Stomach (tissue), 8 donors: ENCODE measurements at regions not wholly inside any gene's neighbourhood (a gene's known extent, or its start where the extent isn't known, plus 50 kb on each side); places are given as distances from the start of the nearest gene placed in this dataset.

Source experiments
- DNase-seq, 2 donors: peaks; one replicate each; pipeline versions ENCODE4 v3.0.0 to v3.0.0-alpha.2; 2013 to 2019
- H3K27ac ChIP-seq, 5 donors: fragments of 200-600 bp in 4 of 5; sonication (generic) in 4 of 5; one replicate each; pipeline ENCODE4 v1.5.1; 2013 to 2019; ENCODE audit warnings: mild to moderate bottlenecking in 1 of 5, moderate library complexity in 1 of 5
- H3K27me3 ChIP-seq, 3 donors: fragments of 200-600 bp; sonication (generic); one replicate each; pipeline ENCODE4 v1.5.1; 2017 to 2019; ENCODE audit warnings: mixed run types in 1 of 3
- H3K36me3 ChIP-seq, 4 donors: fragments of 200-600 bp; sonication (generic); 1 replicate in 3 of 4; 2 replicates in 1 of 4; pipeline ENCODE4 v1.5.1; 2016 to 2019
- H3K4me1 ChIP-seq, 4 donors: fragments of 200-600 bp; sonication (generic); one replicate each; pipeline ENCODE4 v1.5.1; 2016 to 2019
- H3K4me3 ChIP-seq, 4 donors: fragments of 200-600 bp; sonication (generic) in 3 of 4; one replicate each; pipeline ENCODE4 v1.5.1; 2016 to 2019; ENCODE audit warnings: mild to moderate bottlenecking in 1 of 4
- H3K9me3 ChIP-seq, 4 donors: fragments of 200-600 bp; sonication (generic); one replicate each; pipeline ENCODE4 v1.5.1; 2016 to 2019
- CTCF ChIP-seq, 7 experiments: fragments of 450-650 bp in 4 of 7; fragments of 200-600 bp in 3 of 7; sonication (generic) in 3 of 7; IDR thresholded peaks; one replicate each; pipeline ENCODE4 v1.5.1; 2016 to 2019; ENCODE audit warnings: antibody characterized with exemption in 7 of 7, control low read depth in 2 of 7, mild to moderate bottlenecking in 1 of 7
- EP300 ChIP-seq: sonication (generic); formaldehyde crosslinking; IDR thresholded peaks from one replicate; pipeline ENCODE4 v1.6.1; 2017; ENCODE audit warnings: antibody characterized with exemption
- POLR2A ChIP-seq, 4 donors: fragments of 450-650 bp; IDR thresholded peaks; one replicate each; pipeline ENCODE4 v1.6.1; 2016; ENCODE audit warnings: antibody characterized with exemption in 4 of 4, control low read depth in 2 of 4, mild to moderate bottlenecking in 1 of 4, moderate library complexity in 1 of 4
- POLR2AphosphoS5 ChIP-seq, 3 donors: sonication (generic); formaldehyde crosslinking; IDR thresholded peaks; one replicate each; pipeline ENCODE4 v1.6.1; 2016; ENCODE audit warnings: antibody characterized with exemption in 3 of 3
- WGBS, 5 donors: extraction: QIAGEN DNeasy Blood & Tissue Kit in 3 of 5; methylation state at CpG; one replicate each; pipeline versions ENCODE4 v1.1.5 to v1.1.7; 2013 to 2018; 5-methylcytosine and 5-hydroxymethylcytosine counted together
- intact Hi-C: fragments of 100-400 bp; cut with DNase I; formaldehyde crosslinking; loops from one replicate; pipeline ENCODE4 v1.15.1; 2023; ENCODE audit warnings: low total_unique reads
- donor health status: healthy with polysubstance abuse.
- donor health status: Bipolar disorder and iron deficiency.
- donor health status: healthy.

- WGBS, 5 donors: 54 to 70% (median 63%) methylated on average over 8 of the region's 8 CpGs
- intact Hi-C loops: no loop called here
- Histone ChIP-seq H3K9me3 (no peaks in the 10 kb centered on the region), H3K27ac (no peak overlapping the region), H3K36me3 (no peaks in the 10 kb centered on the region), H3K4me3 (no peak overlapping the region), H3K27me3 (no peaks in the 10 kb centered on the region), H3K4me1 (no peaks in the 10 kb centered on the region)
- peak in 1 of 2 donors; percentile 63 for DNase-seq
- TF ChIP-seq EP300 (no peak), POLR2AphosphoS5 (IDR thresholded peaks at IDR 0.05) (no peak), CTCF (IDR thresholded peaks at IDR 0.05) (no peak), POLR2A (IDR thresholded peaks at IDR 0.05) (no peak)
Measured at GRCh38 chr13:76225815-76226489, 589.8 kb downstream of the LMO7 start.

- WGBS, 5 donors: 88 to 93% (median 91%) methylated on average over 5 of the region's 5 CpGs
- Histone ChIP-seq H3K36me3 (no peaks in the 10 kb centered on the region), H3K27me3 (no peaks in the 10 kb centered on the region), H3K4me1 (no peaks in the 10 kb centered on the region), H3K9me3 (no peaks in the 10 kb centered on the region), H3K27ac (no peak overlapping the region), H3K4me3 (no peak overlapping the region)
- TF ChIP-seq CTCF (IDR thresholded peaks at IDR 0.05): no peak
- TF ChIP-seq EP300: no peak
- no peak for TF ChIP-seq POLR2A (IDR thresholded peaks at IDR 0.05)
- no peak for TF ChIP-seq POLR2AphosphoS5 (IDR thresholded peaks at IDR 0.05)
- intact Hi-C loops: no loop called here
- no peak for DNase-seq
Measured at GRCh38 chr13:76223999-76224398, 587.9 kb downstream of the LMO7 start.

GRCh38 chr13:76223565-76223964 is 587.4 kb downstream of the LMO7 start:
- 81 to 89% (median 83%) methylated on average over 2 of the region's 2 CpGs for WGBS, 5 donors
- intact Hi-C loops: no loop called here
- no peak for DNase-seq
- no peak overlapping the region for H3K27ac ChIP-seq
- no peaks in the 10 kb centered on the region for H3K27me3 ChIP-seq
- TF ChIP-seq EP300 (no peak), POLR2A (IDR thresholded peaks at IDR 0.05) (no peak), CTCF (IDR thresholded peaks at IDR 0.05) (no peak), POLR2AphosphoS5 (IDR thresholded peaks at IDR 0.05) (no peak)
- no peaks in the 10 kb centered on the region for H3K4me1 ChIP-seq
- no peak overlapping the region for H3K4me3 ChIP-seq
- no peaks in the 10 kb centered on the region for H3K9me3 ChIP-seq
- H3K36me3 ChIP-seq: no peaks in the 10 kb centered on the region

- H3K27ac ChIP-seq: no peak overlapping the region
- TF ChIP-seq EP300 (no peak), POLR2AphosphoS5 (IDR thresholded peaks at IDR 0.05) (no peak), POLR2A (IDR thresholded peaks at IDR 0.05) (no peak), CTCF (IDR thresholded peaks at IDR 0.05) (no peak)
- no peak overlapping the region for H3K4me3 ChIP-seq
- intact Hi-C loops: no loop called here
- no peak for DNase-seq
- H3K27me3 ChIP-seq: no peaks in the 10 kb centered on the region
- no peaks in the 10 kb centered on the region for H3K9me3 ChIP-seq
- H3K36me3 ChIP-seq: no peaks in the 10 kb centered on the region
- no peaks in the 10 kb centered on the region for H3K4me1 ChIP-seq
- 33 to 63% (median 50%) methylated on average over 2 of the region's 2 CpGs for WGBS, 5 donors
Measured at GRCh38 chr13:76222511-76222910, 586.4 kb downstream of the LMO7 start.
